GM12872 (cell line): ENCODE measurements at regions not wholly inside any gene's neighbourhood (a gene's known extent, or its start where the extent isn't known, plus 50 kb on each side); places are given as distances from the start of the nearest gene placed in this dataset.

Experiments used
- TF ChIP-seq, protein P1 (sequence below): IDR thresholded peaks from 3 replicates; pipeline ENCODE4 v1.5.1; 2011; ENCODE audit warnings: low read depth, mild to moderate bottlenecking, low read length, moderate library complexity; ENCODE audit not compliant: insufficient read depth

DNA sequence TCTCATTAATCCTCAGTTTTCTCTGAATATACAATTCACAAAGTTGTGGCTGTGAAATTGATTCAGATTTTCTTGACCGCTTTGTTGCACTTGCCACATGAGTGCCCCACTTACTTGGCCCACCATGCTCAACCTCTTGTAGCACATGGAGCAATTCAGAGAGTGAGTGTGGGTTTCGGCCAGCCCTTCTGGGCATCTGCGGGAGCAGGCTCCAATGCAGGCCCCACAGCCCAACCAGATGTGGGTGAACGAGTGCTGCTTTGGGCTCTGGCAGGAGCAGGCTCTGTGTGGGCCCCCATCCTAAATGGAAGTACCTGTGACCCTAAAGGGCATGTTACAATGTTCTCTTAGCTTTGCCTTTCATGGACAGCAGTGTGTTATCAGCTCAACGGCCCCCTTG lies 2338.6 kb downstream of the LRRC4C start:
- TF ChIP-seq, protein P1, sequence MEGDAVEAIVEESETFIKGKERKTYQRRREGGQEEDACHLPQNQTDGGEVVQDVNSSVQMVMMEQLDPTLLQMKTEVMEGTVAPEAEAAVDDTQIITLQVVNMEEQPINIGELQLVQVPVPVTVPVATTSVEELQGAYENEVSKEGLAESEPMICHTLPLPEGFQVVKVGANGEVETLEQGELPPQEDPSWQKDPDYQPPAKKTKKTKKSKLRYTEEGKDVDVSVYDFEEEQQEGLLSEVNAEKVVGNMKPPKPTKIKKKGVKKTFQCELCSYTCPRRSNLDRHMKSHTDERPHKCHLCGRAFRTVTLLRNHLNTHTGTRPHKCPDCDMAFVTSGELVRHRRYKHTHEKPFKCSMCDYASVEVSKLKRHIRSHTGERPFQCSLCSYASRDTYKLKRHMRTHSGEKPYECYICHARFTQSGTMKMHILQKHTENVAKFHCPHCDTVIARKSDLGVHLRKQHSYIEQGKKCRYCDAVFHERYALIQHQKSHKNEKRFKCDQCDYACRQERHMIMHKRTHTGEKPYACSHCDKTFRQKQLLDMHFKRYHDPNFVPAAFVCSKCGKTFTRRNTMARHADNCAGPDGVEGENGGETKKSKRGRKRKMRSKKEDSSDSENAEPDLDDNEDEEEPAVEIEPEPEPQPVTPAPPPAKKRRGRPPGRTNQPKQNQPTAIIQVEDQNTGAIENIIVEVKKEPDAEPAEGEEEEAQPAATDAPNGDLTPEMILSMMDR, result no peak

DNA sequence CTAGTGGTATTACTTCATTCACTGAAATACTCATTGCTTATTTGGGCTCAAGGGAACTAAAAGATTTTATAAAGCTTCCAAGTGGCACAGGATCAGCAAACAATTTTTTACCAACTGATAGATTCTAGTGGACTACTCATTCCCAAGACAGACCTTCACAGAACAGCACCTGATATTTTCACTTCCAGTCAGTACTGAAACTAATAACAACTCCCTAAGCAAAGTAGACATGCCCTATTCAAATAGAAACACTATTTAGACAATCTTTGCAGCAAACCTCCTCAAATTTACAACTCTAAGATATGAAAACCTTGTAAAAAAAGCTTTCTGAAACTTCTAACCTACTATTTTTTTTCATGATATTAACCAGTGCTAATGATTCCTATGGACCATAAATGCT lies 2345.8 kb downstream of the LRRC4C start:
- TF ChIP-seq, protein P1, result no peak

DNA sequence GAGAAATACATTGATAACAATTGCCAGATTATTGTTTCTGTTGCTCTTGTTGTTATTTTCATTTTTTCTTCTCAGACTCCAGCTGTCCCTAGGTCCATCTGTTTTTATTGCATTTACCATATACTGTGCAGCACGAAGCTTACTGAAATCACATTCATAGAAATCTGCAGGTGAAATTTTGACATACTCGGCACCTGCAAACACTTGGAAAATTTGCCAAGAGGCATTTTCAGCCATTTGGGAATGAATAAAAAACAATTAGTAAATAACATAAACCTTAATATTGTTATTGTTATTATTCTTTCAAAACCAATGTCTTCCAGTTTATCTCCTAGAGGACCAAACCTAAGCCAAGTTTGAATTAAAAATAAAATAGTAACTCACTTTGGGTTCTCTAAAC lies 2357.2 kb downstream of the LRRC4C start:
- TF ChIP-seq, protein P1, result no peak

DNA sequence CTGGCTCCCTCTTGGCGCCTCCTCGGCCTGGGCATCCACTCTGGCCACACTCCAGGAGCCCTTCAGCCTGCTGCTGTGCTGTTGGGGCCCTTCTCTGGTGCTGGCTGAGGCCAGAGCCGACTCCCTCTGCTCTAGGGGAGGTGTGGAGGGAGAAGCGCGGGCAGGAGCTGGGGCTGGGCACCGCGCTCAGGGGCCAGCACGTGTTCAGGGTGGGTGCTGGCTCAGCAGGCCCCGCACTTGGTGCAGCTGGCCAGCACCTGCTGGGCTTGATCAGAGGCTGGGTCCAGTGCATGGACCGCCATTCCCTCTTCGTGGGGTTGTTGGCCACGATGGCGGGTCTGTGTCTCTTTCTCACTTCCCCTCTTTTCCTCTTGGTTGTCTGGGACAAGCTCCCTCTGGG lies 2381.0 kb downstream of the LRRC4C start:
- TF ChIP-seq, protein P1, result no peak

DNA sequence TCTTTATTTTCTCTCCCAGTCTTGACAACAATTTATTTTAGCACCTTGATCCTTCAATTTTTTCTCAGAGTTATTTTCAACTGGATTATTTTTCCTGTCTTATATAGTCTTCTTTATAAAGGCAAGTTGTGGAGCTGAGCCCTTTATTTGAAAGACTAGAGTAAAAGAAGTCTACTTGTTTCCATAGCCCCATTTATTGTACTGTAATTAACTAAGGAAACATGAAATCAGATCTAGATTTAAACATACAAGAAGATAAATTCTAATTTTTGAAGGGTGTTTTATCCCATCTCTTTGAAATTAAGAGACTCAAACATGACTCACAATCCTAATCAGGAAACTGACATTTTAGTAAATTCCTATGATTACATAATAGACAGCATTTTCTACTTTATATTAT lies 2421.8 kb downstream of the LRRC4C start:
- TF ChIP-seq, protein P1, result no peak

DNA sequence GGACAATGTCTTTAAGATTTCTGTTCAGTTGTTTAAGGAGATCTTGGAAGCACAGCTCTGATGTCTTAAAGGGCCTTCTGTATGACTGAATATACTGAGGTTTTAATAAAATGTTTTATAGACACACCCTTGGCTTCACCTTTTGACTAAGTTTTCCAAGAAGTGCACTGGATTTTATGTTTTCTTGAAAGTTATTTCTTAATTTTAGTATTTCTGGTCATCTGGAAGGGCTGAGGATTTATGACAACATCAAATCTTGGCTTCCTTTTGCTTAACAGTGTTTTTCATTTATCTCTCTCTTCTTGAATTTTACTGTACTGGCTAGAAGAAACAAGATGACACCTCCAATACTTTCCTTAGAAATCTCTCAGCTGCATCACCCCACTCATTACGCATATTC lies 2423.4 kb downstream of the LRRC4C start:
- TF ChIP-seq, protein P1, result no peak

DNA sequence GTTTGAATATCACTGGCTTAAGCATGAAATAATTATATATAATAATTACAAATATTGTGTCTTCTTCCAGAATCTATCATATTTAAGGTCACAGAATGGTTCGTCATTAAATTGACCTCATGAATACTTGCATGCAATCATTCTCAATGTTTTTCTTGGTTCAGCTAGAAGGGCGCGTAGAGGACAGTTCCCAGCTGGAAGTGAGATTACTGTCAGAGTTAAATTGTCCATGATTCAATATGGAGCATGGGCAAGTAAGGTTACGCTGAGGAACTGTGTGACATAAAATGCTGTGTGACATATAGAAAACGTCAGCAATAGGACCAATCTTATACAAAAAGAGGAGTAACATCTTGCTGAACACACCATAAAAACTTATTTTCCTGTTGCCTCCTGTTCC lies 2423.5 kb upstream of the RAG2 start:
- TF ChIP-seq, protein P1, result no peak

DNA sequence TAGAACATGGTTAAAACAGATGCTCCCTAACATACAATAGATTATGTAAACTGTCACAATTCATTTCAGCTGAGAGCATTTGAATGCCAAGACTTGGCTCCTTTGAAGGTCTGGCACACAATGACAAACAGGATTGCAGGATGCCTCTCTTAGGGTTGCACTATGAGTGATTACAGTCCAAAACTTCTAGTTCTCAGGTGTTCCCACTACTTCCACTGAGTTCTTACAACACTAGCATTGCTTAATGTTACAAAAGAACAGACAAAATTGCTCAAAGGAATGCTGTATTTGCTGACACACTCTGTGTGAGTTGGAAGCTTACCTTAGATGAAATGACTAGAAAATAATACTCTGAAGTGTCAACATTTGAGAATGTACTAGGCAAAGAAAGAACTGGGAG lies 2413.8 kb upstream of the RAG2 start:
- TF ChIP-seq, protein P1, result no peak
